Neural progenitor cell (in vitro differentiated cells): ENCODE measurements at regions not wholly inside any gene's neighbourhood (a gene's known extent, or its start where the extent isn't known, plus 50 kb on each side); places are given as distances from the start of the nearest gene placed in this dataset.

Source experiments
- EZH2 ChIP-seq: fragments of 200-600 bp; sonication (generic); IDR thresholded peaks from 2 replicates; pipeline ENCODE4 v1.6.1; 2017; ENCODE audit warnings: antibody characterized with exemption, mild to moderate bottlenecking, moderate library complexity
- EZH2phosphoT487 ChIP-seq: fragments of 200-600 bp; sonication (generic); IDR thresholded peaks from 2 replicates; pipeline ENCODE4 v1.6.1; 2017; ENCODE audit warnings: antibody characterized with exemption
- TF ChIP-seq, protein P1 (sequence below): fragments of 200-600 bp; sonication (generic); IDR thresholded peaks from 2 replicates; pipeline ENCODE4 v1.5.1; 2017; ENCODE audit warnings: antibody characterized with exemption, mild to moderate bottlenecking

- TF ChIP-seq, protein P1, sequence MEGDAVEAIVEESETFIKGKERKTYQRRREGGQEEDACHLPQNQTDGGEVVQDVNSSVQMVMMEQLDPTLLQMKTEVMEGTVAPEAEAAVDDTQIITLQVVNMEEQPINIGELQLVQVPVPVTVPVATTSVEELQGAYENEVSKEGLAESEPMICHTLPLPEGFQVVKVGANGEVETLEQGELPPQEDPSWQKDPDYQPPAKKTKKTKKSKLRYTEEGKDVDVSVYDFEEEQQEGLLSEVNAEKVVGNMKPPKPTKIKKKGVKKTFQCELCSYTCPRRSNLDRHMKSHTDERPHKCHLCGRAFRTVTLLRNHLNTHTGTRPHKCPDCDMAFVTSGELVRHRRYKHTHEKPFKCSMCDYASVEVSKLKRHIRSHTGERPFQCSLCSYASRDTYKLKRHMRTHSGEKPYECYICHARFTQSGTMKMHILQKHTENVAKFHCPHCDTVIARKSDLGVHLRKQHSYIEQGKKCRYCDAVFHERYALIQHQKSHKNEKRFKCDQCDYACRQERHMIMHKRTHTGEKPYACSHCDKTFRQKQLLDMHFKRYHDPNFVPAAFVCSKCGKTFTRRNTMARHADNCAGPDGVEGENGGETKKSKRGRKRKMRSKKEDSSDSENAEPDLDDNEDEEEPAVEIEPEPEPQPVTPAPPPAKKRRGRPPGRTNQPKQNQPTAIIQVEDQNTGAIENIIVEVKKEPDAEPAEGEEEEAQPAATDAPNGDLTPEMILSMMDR = no peak
- TF ChIP-seq EZH2 = no peak
- no peak for TF ChIP-seq EZH2phosphoT487
Measured at GRCh38 chr5:110951373-110951791, 120.1 kb upstream of the TSLP start.
